GM19043 (cell line): ENCODE measurements at regions not wholly inside any gene's neighbourhood (a gene's known extent, or its start where the extent isn't known, plus 50 kb on each side); places are given as distances from the start of the nearest gene placed in this dataset.
"Not testable (repeated sequence)": the region's sequence is repeated elsewhere in the genome, so short reads cannot be mapped to it uniquely, and the experiment has no call there.

Source experiments
- ATAC-seq: cut with Tn5 transposase; IDR thresholded peaks from one replicate; pipeline ENCODE4 v1.9.1; 2021; ENCODE audit warnings: low read depth; ENCODE audit not compliant: unreplicated experiment

GRCh38 chr4:106541253-106541652, 172.7 kb upstream of the GIMD1 start:
- ATAC-seq = no peak

GRCh38 chr4:106530821-106531220, 162.2 kb upstream of the GIMD1 start:
- no peak for ATAC-seq

GRCh38 chr4:106530024-106530361, 161.4 kb upstream of the GIMD1 start:
- ATAC-seq = no peak

GRCh38 chr4:106529348-106530023, 160.9 kb upstream of the GIMD1 start:
- ATAC-seq = no peak

- ATAC-seq = no peak
These were observed 158.7 kb upstream of the GIMD1 start for GRCh38 chr4:106527316-106527715.

- not testable (repeated sequence) for ATAC-seq
These were observed 156.8 kb upstream of the GIMD1 start for GRCh38 chr4:106525425-106525824.

GRCh38 chr4:106524772-106525171, 156.2 kb upstream of the GIMD1 start:
- ATAC-seq = not testable (repeated sequence)

GRCh38 chr4:106522839-106523238, 154.3 kb upstream of the GIMD1 start:
- no peak for ATAC-seq

GRCh38 chr4:106512706-106513105, 144.1 kb upstream of the GIMD1 start:
- no peak for ATAC-seq

- no peak for ATAC-seq
These were observed 138.9 kb upstream of the GIMD1 start for GRCh38 chr4:106507440-106507839.

- ATAC-seq = no peak
These were observed 134.8 kb upstream of the GIMD1 start for GRCh38 chr4:106503116-106504050.

GRCh38 chr4:106502106-106502699, 133.6 kb upstream of the GIMD1 start:
- ATAC-seq = peak; percentile 84

GRCh38 chr4:106497271-106497670, 128.7 kb upstream of the GIMD1 start:
- no peak for ATAC-seq

GRCh38 chr4:106496061-106496460, 127.5 kb upstream of the GIMD1 start:
- ATAC-seq = no peak

- no peak for ATAC-seq
These were observed 126.9 kb upstream of the GIMD1 start for GRCh38 chr4:106495476-106495875.

GRCh38 chr4:106494066-106494465, 125.5 kb upstream of the GIMD1 start:
- ATAC-seq = no peak

GRCh38 chr4:106493086-106493485, 124.5 kb upstream of the GIMD1 start:
- no peak for ATAC-seq

GRCh38 chr4:106486533-106486932, 118.0 kb upstream of the GIMD1 start:
- no peak for ATAC-seq

- ATAC-seq = no peak
These were observed 113.2 kb upstream of the GIMD1 start for GRCh38 chr4:106481801-106482200.

- no peak for ATAC-seq
These were observed 109.6 kb upstream of the GIMD1 start for GRCh38 chr4:106478152-106478551.

GRCh38 chr4:106476741-106477140, 108.2 kb upstream of the GIMD1 start:
- ATAC-seq = no peak
